Stimulated activated naive CD4-positive, alpha-beta T cell (primary cell): ENCODE measurements at regions not wholly inside any gene's neighbourhood (a gene's known extent, or its start where the extent isn't known, plus 50 kb on each side); places are given as distances from the start of the nearest gene placed in this dataset.
"Not testable (repeated sequence)": the region's sequence is repeated elsewhere in the genome, so short reads cannot be mapped to it uniquely, and the experiment has no call there.

Source experiments
- DNase-seq, 6 experiments: peaks; one replicate each; lab custom pipeline; 2025; lab: John Stamatoyannopoulos, UW

GRCh38 chr7:69395061-69395714, 203.1 kb upstream of the AUTS2 start:
- no peak for DNase-seq

- DNase-seq, result no peak
Measured at GRCh38 chr7:69398986-69399385, 199.3 kb upstream of the AUTS2 start.

GRCh38 chr7:69399401-69399800, 198.9 kb upstream of the AUTS2 start:
- no peak for DNase-seq

GRCh38 chr7:69402696-69403095, 195.6 kb upstream of the AUTS2 start:
- DNase-seq, result no peak

- DNase-seq, result no peak
Measured at GRCh38 chr7:69403169-69403568, 195.1 kb upstream of the AUTS2 start.

- DNase-seq, result no peak
Measured at GRCh38 chr7:69411018-69411417, 187.3 kb upstream of the AUTS2 start.

- DNase-seq, result no peak
Measured at GRCh38 chr7:69411466-69411865, 186.8 kb upstream of the AUTS2 start.

GRCh38 chr7:69412331-69413146, 185.7 kb upstream of the AUTS2 start:
- DNase-seq, result no peak

GRCh38 chr7:69414555-69414954, 183.7 kb upstream of the AUTS2 start:
- DNase-seq, result no peak

GRCh38 chr7:69418869-69419670, 179.2 kb upstream of the AUTS2 start:
- DNase-seq, result no peak

GRCh38 chr7:69419934-69420333, 178.3 kb upstream of the AUTS2 start:
- DNase-seq, result no peak

- DNase-seq, result no peak
Measured at GRCh38 chr7:69422574-69422985, 175.7 kb upstream of the AUTS2 start.

GRCh38 chr7:69426705-69427104, 171.6 kb upstream of the AUTS2 start:
- no peak for DNase-seq

- DNase-seq, result no peak
Measured at GRCh38 chr7:69428089-69428488, 170.2 kb upstream of the AUTS2 start.

GRCh38 chr7:69429911-69430383, 168.3 kb upstream of the AUTS2 start:
- no peak for DNase-seq

GRCh38 chr7:69430384-69431021, 167.8 kb upstream of the AUTS2 start:
- no peak for DNase-seq

GRCh38 chr7:69431626-69432025, 166.6 kb upstream of the AUTS2 start:
- no peak for DNase-seq

GRCh38 chr7:69432276-69432675, 166.0 kb upstream of the AUTS2 start:
- DNase-seq, result not testable (repeated sequence)

- no peak for DNase-seq
Measured at GRCh38 chr7:69433081-69433480, 165.2 kb upstream of the AUTS2 start.

GRCh38 chr7:69434398-69434815, 163.9 kb upstream of the AUTS2 start:
- no peak for DNase-seq

- DNase-seq, result no peak
Measured at GRCh38 chr7:69435711-69436110, 162.6 kb upstream of the AUTS2 start.

- no peak for DNase-seq
Measured at GRCh38 chr7:69436946-69437345, 161.3 kb upstream of the AUTS2 start.
